HG02870 (cell line): ENCODE measurements at regions not wholly inside any gene's neighbourhood (a gene's known extent, or its start where the extent isn't known, plus 50 kb on each side); places are given as distances from the start of the nearest gene placed in this dataset.
A peak's percentile ranks its signal among the peaks of the same experiment; 100 is the strongest.

Source experiments
- ATAC-seq: cut with Tn5 transposase; IDR thresholded peaks from one replicate; pipeline ENCODE4 v1.9.1; 2021; ENCODE audit warnings: mild to moderate bottlenecking, moderate library complexity; ENCODE audit not compliant: unreplicated experiment

DNA sequence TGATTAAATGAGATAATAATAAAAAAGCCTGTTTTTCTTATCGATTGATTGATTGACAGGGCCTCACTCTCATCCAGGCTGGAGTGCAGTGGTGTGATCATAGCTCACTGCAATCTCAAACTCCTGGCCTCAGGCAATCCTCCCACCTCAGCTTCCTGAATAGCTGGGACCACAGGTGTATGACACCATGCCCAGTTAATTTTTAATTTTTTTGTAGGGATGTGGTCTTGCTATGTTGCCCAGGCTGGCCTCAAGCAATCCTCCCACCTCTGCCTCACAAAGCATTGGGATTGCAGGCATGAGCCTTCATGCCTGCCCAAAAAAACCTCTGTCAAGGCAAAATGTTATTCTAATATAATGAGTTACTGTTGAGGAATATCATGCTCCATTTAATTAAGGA is 346.4 kb upstream of the DAB1 start:
- no peak for ATAC-seq

DNA sequence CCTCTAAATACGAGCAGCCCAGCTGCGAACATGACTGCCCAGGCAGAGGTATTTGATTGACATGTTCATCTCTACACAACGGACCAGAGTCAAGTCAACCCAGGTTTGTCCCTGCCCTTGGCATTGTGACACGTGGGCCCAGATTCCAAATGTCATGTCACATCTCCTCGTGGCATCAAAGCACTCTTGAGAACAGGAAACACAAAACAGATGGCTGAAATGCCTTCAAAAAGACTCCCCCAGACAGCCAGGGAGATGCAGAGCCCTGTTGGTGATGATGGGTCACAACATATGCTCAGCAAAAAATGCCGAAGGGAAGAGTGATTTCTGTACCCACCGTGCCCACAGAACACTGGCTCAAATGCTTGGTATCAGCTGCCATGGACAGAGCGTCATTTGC is 337.8 kb upstream of the DAB1 start:
- no peak for ATAC-seq

DNA sequence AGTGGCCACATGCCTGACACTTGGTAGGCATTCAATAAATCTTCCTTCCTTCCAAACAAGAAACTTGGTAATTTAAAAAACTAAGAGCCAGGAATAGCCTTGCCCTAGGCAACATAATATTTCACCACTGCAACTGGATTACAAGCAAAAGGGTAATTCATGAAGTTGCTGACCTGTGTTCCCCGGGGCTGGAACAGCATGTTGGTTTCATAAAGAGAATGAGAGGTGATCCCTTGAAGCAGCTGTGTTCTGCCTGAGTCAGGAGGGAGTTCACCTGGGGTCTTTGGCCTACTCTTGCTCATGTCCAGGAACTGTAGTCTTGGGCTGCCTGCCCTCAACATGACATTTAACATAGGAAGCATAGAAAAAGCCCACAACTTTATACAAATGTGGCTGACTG is 329.0 kb upstream of the DAB1 start:
- no peak for ATAC-seq

DNA sequence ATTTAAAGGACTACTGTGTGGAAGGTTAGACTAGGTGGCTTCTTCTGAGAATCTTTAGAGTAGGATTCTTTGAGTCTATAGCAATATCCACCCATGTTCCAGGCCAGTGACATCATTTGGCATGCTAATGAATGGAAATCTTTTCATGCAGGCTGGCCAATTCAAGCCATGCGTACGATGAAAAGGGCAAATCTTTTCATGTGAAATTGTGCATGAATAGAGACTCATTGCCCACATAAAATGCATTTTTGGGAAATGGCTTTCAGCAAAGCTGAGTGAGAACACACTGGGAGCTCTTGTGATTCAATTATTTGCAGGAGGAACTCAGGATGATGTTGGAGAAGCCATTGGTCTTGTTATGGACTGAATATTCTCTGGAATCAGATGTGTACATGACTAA is 324.9 kb upstream of the DAB1 start:
- ATAC-seq = no peak

DNA sequence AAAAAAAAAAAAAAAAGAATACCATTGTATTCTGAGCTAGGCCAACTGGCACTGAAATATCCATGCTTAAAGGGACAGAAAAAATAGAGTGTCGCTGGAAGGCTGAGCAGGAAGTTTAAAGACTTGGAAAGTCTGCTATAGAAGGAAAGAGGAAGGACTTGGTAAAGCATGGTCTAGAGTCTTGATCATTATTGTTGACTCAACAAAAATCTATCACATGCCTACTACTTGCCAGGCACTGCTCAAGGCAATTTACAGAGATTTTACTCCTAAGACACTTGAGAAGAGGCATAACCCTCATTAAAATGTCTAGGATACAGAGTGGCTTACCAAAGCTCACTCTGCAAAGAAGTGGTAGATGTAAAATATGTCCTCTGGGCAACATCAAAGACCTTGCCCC is 324.0 kb upstream of the DAB1 start:
- ATAC-seq = no peak

DNA sequence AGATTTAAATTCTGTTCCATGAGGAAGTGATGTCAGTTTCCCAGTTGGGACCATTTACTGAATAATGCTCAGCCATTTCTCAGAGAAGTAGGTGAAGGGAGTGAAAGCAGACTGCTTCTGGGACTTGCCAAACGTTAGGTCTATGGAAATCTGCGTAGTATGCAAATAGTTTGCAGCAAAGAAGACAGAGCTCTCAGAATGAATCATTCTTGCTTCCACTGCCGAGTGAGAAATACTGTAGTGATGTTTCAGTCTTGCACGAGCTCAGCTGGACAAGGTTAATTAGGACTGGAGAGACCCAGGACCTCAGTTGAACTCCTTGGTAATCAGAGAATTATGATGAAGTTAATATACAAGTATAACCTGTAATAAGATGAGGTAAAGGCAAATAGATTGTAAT is 317.7 kb upstream of the DAB1 start:
- peak; percentile 93 for ATAC-seq

DNA sequence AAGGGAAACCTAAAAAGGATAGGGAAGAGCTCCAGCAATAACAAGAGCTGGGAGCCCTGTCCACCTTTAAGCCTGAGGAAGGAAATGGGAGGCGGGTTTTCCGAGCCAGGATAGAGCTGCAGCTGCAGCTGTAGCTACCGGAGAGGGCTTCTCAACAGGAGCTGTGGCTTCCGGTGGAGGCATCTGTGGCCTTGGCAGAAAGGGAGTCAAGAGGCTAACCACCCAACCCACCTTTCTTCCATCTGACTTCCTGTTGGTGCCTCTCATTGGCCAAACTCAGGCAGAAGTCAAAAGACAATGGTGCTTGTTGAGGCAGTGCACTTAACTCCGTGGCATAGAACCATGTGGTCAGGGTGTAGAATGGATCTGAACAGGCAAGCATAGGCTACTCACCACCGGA is 313.1 kb upstream of the DAB1 start:
- ATAC-seq = no peak

DNA sequence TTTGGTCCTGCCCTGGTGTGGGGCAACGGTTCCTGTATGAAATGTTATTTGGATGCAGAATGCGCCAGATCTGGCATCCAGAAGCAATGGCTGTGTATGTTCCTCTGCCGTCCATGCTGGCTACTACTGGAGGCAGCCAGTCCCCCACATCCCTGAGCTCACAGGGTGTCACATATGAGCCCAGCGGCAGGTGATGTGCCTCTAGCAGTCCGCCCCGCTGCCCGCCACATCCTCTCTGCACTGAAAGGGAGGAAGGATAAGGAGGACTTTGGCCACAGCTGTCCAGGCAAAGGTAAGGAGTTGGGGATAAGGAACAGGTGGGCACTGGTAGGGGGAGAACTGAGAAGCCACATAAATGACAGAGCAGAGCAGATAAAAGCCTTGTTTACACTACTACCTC is 305.3 kb upstream of the DAB1 start:
- no peak for ATAC-seq

DNA sequence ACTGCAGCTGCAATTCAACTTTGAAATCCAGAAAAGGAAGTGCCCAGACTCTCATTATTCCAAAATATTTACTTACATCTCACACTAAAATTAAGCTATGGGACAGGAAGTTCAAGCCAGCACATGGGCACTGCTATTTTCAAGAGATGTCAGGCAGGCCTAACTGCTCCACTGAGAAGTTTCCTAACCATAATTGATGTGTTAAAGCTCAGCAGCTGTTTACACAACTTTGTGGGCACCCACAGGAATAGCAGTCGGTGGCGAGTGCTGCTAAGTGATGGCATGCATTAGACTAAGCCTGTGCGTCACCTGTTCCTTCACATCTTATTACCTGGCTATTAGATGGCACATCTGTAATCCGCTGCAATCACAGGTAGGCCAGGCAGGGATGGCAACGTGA is 303.3 kb upstream of the DAB1 start:
- ATAC-seq = no peak

DNA sequence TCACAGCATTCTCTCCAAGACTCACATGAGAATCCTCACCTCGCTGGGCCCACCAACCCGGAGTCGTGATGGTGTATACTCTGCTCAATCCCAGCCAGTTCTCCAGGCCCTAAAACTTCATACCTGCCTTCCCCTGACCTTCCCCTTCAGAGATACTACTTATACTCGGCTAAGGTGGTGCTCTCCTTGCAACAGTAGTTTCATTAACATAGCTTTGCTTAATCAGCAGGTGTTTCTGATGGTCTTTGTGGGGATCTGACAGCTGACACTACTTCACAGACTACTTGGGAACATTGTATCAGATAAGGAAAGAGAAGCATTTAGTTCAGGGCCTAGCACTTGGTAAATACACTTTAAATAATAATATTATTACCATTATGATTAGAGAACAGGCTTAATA is 301.5 kb upstream of the DAB1 start:
- ATAC-seq = no peak

DNA sequence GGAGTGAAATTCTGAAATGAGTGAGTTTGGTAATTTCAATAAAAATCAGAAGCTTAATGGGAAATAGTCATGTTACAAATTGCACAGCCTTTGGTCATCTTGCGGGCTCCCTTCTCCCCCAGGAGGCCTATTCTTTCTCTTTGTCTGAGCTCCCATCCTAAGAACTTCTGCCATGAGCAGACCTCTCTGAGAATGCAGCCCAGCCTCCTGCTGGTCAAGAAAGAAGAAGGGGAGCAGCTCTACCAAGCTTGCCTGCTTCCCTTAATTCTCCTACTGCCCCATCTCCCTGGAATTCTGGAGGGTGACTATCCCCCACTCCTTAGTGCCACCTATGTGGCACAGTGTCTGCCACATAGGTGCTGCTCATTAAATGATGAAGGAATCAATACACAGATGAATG is 300.7 kb upstream of the DAB1 start:
- no peak for ATAC-seq

DNA sequence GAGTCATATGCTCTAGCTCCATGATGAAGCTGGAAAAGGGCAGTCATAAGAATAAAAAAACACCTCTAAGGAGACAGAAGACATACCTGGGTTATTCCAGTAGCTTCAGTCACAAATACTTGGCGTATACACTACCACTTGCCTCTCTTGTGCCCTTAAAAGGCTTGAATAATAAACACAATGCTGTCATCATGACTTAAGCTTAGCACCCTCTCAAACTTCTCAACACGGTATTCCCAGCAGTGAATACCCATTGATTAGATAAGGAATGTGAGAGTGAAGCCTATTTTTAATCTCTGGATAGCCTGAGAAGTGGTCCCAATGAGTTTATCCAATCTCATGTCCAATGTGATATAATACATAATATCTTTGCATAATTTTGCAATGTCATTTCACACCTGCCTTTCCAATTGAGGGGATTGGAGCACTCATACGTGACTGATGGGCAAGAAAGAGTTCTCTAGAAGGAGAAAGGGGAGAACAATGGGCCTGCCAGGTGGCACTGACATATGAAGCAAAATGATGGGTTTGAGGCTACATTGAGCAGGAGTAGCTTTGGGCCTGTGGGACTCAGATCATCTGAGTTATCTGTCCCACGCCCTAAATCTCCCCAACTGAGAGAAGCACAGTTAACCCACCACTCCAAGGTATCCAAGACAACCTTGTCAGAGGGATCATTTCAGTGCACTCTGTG is 298.6 kb upstream of the DAB1 start:
- no peak for ATAC-seq

DNA sequence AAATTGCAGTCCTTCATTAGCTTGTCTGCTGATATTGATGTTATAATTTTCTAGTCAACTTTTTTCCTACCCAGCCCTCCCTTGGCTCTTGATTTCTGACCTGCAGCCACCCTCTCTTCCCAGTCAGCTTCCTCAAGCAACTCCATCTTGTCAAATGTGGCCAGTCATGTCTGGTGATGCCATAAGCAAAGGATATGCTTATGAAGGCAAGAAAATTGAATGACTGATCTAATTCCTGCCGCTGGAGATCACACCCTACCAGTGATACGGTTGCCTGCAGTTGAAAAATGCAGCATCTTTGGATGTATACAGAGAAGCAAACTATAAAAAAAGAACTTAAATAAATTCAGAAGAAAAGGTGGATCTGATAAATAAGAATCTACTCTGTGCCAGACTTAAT is 297.1 kb upstream of the DAB1 start:
- no peak for ATAC-seq

DNA sequence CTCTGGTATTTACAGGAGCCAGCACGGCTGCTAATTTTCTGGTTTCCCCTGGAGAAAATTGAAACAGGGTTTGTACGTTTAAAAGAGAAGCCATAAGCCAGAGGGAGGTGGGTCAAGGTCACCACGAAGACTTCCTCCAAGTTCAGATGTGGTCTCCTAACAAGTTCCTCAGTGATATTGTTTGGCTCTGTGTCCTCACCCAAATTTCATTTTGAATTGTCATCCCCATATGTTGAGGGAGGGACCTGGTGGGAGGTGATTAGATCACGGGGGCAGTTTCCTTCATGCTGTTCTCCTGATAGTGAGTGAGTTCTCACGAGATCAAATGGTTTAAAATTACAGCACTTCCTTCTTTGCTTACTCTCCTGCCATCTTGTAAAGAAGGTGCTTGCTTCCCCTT is 295.4 kb upstream of the DAB1 start:
- ATAC-seq = no peak

DNA sequence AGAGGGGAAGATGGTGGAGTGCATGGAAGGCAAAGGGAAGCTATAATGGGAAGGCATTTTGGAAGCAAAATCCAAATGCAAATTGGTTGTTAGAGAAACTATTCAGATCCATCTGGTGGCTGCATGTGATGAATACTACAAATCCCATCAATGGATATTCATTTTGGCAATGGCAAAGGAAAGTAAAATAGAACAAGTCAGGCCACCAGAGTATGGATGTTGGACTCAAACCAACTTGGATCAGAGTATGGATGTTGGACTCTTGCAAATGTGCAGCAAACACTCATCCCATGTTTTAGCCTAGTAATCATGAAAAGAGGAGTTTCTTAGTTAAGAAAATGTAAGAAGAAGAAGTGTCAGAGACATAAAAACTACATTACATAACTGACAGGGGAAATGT is 289.6 kb upstream of the DAB1 start:
- no peak for ATAC-seq

DNA sequence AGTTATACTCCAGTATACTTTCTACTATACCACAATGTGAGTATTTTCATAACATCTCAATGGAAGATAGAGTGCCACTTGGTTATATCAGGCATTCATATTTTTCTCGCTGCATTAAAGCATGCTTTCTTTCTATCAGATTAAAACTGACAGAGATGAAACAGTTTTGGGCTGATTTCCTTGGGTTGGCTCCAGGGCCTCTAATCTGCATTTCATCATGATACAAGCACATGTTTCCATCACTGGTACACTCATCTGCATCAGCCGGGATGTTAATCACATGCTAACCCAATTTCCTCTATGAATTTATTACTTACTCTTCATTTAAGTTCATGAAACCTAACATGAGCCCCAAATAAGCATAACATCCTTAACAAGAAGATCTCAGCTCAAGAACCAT is 289.0 kb upstream of the DAB1 start:
- ATAC-seq = no peak

DNA sequence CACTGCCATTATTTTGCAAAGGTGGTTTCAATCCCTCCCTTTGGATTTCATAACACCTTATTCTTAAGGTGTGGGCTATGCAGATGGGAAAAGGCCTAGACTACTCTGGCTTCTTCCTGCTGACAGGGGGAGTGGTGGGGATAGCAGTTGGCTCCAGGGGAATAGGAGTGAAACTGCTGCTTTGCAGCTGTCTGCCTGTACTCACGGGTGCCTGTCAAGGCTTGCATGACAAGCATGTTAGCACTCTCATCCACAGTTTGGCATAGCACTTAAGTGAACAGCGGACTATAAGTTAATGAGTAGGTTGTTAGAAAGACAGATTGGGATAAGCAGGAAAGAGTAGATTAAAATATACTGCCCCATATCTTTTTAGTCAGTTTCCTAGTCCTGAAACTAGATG is 287.5 kb upstream of the DAB1 start:
- no peak for ATAC-seq

DNA sequence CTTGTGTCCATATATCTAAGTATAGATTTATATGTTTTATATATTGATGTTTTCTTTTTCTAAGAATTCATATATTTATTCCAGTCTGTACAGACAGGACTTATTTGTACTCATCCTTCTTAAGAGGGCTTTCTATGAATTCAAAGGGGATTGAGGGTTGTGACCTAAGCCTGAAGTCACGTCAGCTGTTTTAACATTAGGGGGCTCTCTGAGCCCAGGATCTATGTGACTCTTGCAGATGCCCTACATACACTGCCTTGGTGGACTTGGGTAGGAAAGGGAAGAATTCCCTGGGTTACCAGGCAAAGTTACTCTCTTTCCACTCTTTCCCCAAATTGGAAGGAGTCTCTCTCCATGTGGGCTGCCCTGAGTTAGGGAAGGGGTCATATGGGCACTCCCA is 283.8 kb upstream of the DAB1 start:
- ATAC-seq = no peak

DNA sequence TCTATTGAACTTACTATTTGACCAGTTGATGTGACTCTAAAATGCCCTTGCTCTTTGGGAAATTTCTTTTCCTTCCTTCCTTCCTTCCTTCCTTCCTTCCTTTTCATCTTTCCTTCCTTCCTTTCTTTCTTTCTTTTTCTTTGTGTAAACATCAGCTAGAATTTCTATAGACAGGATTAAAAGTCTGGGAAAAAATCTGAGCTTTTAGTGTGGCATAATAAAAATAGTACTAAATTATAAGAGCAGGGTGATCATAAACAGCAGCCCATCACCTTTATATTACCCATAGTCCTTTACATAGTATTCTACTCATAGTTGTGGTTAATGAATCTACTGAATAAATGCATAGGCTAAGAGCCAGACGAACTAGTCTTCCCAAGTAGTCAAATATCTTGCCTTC is 281.0 kb upstream of the DAB1 start:
- ATAC-seq = no peak

DNA sequence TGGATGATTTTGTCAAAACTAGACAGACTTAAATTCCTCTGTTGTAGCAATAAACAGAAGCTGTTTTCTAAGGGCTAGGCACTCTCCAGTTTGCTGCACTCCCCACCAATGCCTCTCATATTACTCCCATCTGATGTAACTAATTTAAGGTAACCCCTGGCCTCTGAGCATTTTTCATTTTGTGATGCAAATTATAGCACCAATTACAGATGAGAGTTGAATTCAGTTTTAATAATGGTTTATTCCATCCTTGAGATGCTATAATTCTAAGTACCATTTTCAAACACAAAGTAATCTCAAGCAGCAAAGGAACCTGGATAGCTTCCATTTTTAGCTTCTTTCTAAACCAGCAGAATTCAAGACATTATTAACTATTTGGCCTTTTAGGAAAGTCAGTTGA is 280.4 kb upstream of the DAB1 start:
- ATAC-seq = no peak

DNA sequence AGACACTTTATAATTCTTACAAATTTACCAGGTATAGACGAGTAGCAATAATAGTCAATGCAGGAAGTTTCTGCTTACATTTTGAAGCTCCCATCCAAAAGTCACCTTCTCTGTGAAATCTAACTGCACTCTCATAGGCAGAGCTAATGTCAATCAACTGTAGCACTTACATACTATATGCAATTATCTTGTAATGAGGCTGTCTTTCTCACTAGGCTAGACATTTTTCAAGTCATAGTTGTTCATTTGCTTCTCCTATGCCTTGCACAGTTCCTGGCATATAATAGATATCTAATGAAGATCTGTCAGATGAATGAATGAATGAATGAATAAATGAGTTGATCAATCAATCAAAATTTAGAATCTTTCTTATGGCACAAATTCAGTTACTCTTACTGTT is 273.0 kb upstream of the DAB1 start:
- ATAC-seq = no peak

DNA sequence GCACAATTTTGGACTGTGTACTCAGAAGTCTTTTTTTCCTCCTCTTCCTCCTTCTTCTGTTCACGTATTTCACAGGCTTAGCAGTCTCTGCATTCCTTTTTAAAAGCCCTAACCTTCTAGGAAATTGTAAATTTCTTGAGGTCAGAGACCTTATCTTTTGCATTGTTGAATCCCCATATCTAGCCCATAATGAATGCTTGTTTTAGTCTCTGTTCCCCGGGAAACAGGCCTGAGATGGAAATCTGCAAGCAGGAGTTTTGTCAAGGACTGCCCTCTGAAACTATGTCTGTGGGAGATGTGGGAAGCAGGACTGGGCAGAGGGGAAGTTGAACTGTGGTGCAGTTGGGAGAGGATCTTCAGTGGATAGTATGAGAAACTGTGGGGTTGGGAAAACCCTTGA is 272.2 kb upstream of the DAB1 start:
- no peak for ATAC-seq

DNA sequence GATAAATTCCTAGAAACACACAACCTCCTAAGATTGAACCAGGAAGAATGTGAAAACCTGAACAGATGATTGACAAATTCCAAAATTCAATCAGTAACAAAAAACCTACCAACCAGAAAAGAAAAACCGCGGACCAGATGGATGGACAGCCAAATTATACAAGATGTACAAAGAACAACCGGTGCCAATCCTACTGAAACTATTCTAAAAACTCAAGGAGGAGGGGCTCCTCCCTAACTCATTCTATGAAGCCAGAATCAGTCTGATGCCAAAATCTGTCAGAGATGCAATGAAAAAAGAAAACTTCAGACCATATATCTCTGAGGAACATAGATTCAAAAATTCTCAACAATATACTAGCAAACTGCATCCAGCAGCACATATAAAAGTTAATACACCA is 262.4 kb upstream of the DAB1 start:
- ATAC-seq = no peak
